ENCODE measurements at regions not wholly inside any gene's neighbourhood (a gene's known extent, or its start where the extent isn't known, plus 50 kb on each side); places are given as distances from the start of the nearest gene placed in this dataset.

- H3K27ac ChIP-seq = no peak overlapping the region
- no peak for TF ChIP-seq CTCF (conservative IDR thresholded peaks at IDR 0.05)
Measured at GRCh38 chr15:72925661-72926060, 126.6 kb upstream of the NEO1 start.

GRCh38 chr15:72923289-72923688 lies 129.0 kb upstream of the NEO1 start:
- no peak overlapping the region for H3K27ac ChIP-seq
- TF ChIP-seq CTCF (conservative IDR thresholded peaks at IDR 0.05) = no peak

GRCh38 chr15:72920551-72920950 lies 131.7 kb upstream of the NEO1 start:
- TF ChIP-seq CTCF (conservative IDR thresholded peaks at IDR 0.05) = no peak
- H3K27ac ChIP-seq = no peak overlapping the region

GRCh38 chr15:72919936-72920465 lies 132.3 kb upstream of the NEO1 start:
- no peak overlapping the region for H3K27ac ChIP-seq
- no peak for TF ChIP-seq CTCF (conservative IDR thresholded peaks at IDR 0.05)

- TF ChIP-seq CTCF (conservative IDR thresholded peaks at IDR 0.05) = no peak
- H3K27ac ChIP-seq = no peak overlapping the region
Measured at GRCh38 chr15:72916897-72917296, 133.3 kb upstream of the ADPGK start.

- H3K27ac ChIP-seq = no peak overlapping the region
- TF ChIP-seq CTCF (conservative IDR thresholded peaks at IDR 0.05) = no peak
Measured at GRCh38 chr15:72916378-72916777, 132.8 kb upstream of the ADPGK start.

- no peak overlapping the region for H3K27ac ChIP-seq
- no peak for TF ChIP-seq CTCF (conservative IDR thresholded peaks at IDR 0.05)
Measured at GRCh38 chr15:72915843-72916242, 132.3 kb upstream of the ADPGK start.
